Karpas-422 (cell line): ENCODE measurements at regions not wholly inside any gene's neighbourhood (a gene's known extent, or its start where the extent isn't known, plus 50 kb on each side); places are given as distances from the start of the nearest gene placed in this dataset.

Experiments
- DNase-seq: peaks from one replicate; pipeline ENCODE4 v3.0.0-alpha.2; 2015
- H2AFZ ChIP-seq: fragments of 200-600 bp; sonication (generic); 2 replicates; pipeline ENCODE4 v1.6.1; 2014; ENCODE audit warnings: antibody characterized with exemption, low read length, mixed read lengths
- H3K27ac ChIP-seq: fragments of 200-600 bp; sonication (generic); 2 replicates; pipeline ENCODE4 v1.5.1; 2014; ENCODE audit warnings: mild to moderate bottlenecking, low read length, moderate library complexity
- H3K27me3 ChIP-seq: fragments of 200-600 bp; sonication (generic); 2 replicates; pipeline ENCODE4 v1.6.1; 2014; ENCODE audit warnings: low read length, mixed read lengths
- H3K36me3 ChIP-seq: fragments of 200-600 bp; sonication (generic); 2 replicates; pipeline ENCODE4 v1.6.1; 2014; ENCODE audit warnings: low read length, mixed read lengths; ENCODE audit not compliant: insufficient read depth
- H3K4me1 ChIP-seq: fragments of 200-600 bp; sonication (generic); 2 replicates; pipeline ENCODE4 v1.6.1; 2014; ENCODE audit warnings: mild to moderate bottlenecking, low read length, mixed read lengths
- H3K4me2 ChIP-seq: fragments of 200-600 bp; sonication (generic); 2 replicates; pipeline ENCODE4 v1.6.1; 2014; ENCODE audit warnings: low read length, low read depth, mild to moderate bottlenecking; ENCODE audit not compliant: poor library complexity, severe bottlenecking
- H3K4me3 ChIP-seq: fragments of 200-600 bp; sonication (generic); 2 replicates; pipeline ENCODE4 v1.5.1; 2014; ENCODE audit warnings: mild to moderate bottlenecking, antibody characterized with exemption, low read length, mixed read lengths
- H3K79me2 ChIP-seq: fragments of 200-600 bp; sonication (generic); 2 replicates; pipeline ENCODE4 v1.6.1; 2014; ENCODE audit warnings: mild to moderate bottlenecking, low read length, mixed read lengths
- H3K9ac ChIP-seq: fragments of 200-600 bp; sonication (generic); 2 replicates; pipeline ENCODE4 v1.6.0; 2014; ENCODE audit warnings: low read length
- H3K9me2 ChIP-seq: fragments of 200-600 bp; sonication (generic), shearing (Covaris generic); replicated peaks from 2 replicates; pipeline ENCODE4 v1.6.0; 2014; ENCODE audit warnings: mild to moderate bottlenecking, low read length, moderate library complexity; ENCODE audit not compliant: insufficient read depth
- H3K9me3 ChIP-seq: fragments of 300-700, 200-600 bp; sonication (generic); 2 replicates; pipeline ENCODE4 v1.6.1; 2014; ENCODE audit warnings: low read length, mixed read lengths
- H4K20me1 ChIP-seq: fragments of 200-600 bp; sonication (generic); 2 replicates; pipeline ENCODE4 v1.6.1; 2014; ENCODE audit warnings: mild to moderate bottlenecking, antibody characterized with exemption, low read length, low read depth; ENCODE audit not compliant: insufficient read depth

DNA sequence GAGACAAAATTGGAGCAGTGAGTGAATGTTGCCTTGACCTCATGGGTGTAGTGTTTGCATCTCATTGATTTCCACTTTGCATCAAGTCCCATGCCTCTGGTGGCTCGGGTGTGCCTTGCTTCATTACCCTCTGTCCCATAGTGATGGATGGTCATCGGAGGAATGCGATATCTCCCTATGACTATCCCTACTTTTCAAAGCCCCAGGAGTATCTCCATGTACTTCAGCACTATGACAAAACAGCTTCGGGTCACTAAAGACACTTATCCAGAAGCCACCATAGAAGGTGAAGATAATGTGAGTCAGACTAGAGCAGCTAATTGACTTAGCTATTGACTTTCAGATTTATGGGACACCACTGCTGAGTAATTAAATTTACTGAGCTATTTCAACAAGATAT is 355.1 kb upstream of the CCDC196 start:
- H3K9me2 ChIP-seq = no peaks in the 10 kb centered on the region
- H3K4me2 ChIP-seq = no peak overlapping the region
- H4K20me1 ChIP-seq = no peaks in the 10 kb centered on the region

DNA sequence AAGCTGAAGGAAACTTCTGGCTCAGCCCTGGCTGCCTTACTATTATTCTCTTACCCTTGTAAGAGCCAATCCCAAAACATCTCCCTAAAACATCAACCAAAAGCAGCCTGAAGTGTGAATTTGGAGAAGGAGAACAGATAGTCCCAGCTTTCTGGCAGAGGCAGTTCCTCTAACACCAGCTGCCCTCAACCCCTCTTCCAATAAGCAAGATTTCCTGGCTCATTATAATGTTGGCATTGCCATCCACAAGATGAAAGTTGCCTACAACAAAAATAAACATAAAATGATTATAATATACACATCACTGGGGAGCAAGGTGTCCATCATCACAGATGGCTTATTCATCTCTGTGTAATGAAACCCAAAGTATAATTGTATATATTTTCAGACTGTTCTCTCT is 352.5 kb upstream of the CCDC196 start:
- Histone ChIP-seq H3K36me3 (no peaks in the 10 kb centered on the region), H3K4me2 (no peak overlapping the region), H3K4me1 (no peaks in the 10 kb centered on the region), H3K79me2 (no peaks in the 10 kb centered on the region), H2AFZ (no peak overlapping the region), H4K20me1 (no peaks in the 10 kb centered on the region), H3K27me3 (no peaks in the 10 kb centered on the region), H3K4me3 (no peak overlapping the region), H3K9me2 (no peaks in the 10 kb centered on the region), H3K9ac (no peak overlapping the region), H3K27ac (no peak overlapping the region), H3K9me3 (no peaks in the 10 kb centered on the region)
- no peak for DNase-seq

More for the DNA sequence above, 355.1 kb upstream of the CCDC196 start:
- 0 out of 2 replicates have a peak, but pooled peaks cover 2% of the 10 kb centered on the region for H3K4me1 ChIP-seq
- no peaks in the 10 kb centered on the region for H3K79me2 ChIP-seq
- H3K27ac ChIP-seq = no peak overlapping the region
- H3K27me3 ChIP-seq = no peaks in the 10 kb centered on the region
- no peaks in the 10 kb centered on the region for H3K9me3 ChIP-seq
- DNase-seq = no peak
- no peak overlapping the region for H2AFZ ChIP-seq
- no peak overlapping the region for H3K4me3 ChIP-seq
- no peaks in the 10 kb centered on the region for H3K36me3 ChIP-seq
- H3K9ac ChIP-seq = no peak overlapping the region

DNA sequence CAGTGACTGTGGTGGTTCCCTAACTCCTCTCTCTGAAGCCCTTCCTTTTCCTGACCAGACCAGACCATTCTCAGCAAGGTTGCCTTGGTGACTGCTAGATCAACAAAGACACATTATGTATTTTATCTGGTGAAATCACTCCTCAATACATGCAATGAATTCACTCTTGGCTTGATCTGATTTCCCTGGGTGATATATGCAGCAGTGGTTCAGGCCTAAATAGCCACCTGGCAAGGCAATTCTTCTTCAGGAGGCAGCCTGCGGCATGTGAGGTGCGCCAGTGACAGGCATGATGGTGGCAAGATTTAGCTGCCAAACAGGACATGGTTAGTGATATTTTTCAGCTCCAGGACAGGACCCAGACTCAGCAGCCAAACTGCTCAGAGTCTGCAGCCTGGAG is 350.3 kb upstream of the CCDC196 start:
- no peaks in the 10 kb centered on the region for H4K20me1 ChIP-seq
- H3K9me3 ChIP-seq = no peaks in the 10 kb centered on the region
- H3K27ac ChIP-seq = no peak overlapping the region
- H2AFZ ChIP-seq = no peak overlapping the region
- no peaks in the 10 kb centered on the region for H3K36me3 ChIP-seq
- H3K9ac ChIP-seq = no peak overlapping the region
- no peaks in the 10 kb centered on the region for H3K27me3 ChIP-seq
- no peaks in the 10 kb centered on the region for H3K79me2 ChIP-seq
- DNase-seq = no peak
- H3K4me3 ChIP-seq = no peak overlapping the region
- no peaks in the 10 kb centered on the region for H3K9me2 ChIP-seq
- no peak overlapping the region for H3K4me2 ChIP-seq
- peaks cover 12% of the 10 kb centered on the region for H3K4me1 ChIP-seq

DNA sequence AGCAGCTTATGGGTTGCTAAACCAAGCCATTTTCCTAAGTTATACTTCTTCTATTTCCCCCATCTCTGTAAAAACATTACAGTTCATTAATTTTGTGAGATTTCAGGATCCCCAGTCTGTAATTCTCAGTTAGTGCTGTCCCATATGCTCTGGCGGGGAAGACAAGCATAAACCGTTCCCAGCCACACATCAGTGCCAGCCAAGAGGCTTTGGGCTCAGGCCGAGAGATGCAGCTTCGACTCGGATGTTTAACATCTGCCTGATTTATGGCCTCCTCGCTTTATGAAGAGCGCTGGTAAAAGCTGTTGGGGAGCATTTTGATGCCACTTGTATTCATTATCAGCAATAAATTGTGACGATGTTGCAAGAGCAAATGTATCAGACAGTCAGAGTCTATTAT is 349.1 kb upstream of the CCDC196 start:
- no peak overlapping the region for H2AFZ ChIP-seq
- H3K79me2 ChIP-seq = no peaks in the 10 kb centered on the region
- no peaks in the 10 kb centered on the region for H3K27me3 ChIP-seq
- H3K9me3 ChIP-seq = no peaks in the 10 kb centered on the region
- H3K9me2 ChIP-seq = no peaks in the 10 kb centered on the region
- H3K4me2 ChIP-seq = no peak overlapping the region
- no peak overlapping the region for H3K4me3 ChIP-seq
- H3K36me3 ChIP-seq = no peaks in the 10 kb centered on the region
- no peak for DNase-seq
- no peaks in the 10 kb centered on the region for H4K20me1 ChIP-seq
- H3K4me1 ChIP-seq = peaks cover 16% of the 10 kb centered on the region
- no peak overlapping the region for H3K27ac ChIP-seq
- H3K9ac ChIP-seq = no peak overlapping the region

DNA sequence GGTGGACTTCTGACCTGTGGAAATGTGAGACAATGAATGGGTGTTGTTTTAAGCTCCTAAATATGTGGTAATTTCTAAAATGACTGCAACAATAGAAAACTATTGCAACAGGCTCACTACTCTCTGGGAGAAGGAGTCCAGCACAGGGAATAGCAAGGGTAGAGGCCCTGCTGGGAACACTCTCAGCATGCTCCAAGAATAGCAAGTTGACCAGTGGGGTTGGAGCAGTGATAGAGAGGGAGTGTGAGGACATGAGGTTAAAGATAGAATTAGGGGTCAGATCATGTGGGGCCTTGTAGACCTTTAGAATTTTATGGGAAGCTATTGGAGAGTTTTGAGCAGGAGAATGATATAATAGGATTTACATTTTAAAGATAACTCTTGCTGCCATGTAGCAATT is 346.7 kb upstream of the CCDC196 start:
- no peaks in the 10 kb centered on the region for H3K79me2 ChIP-seq

DNA sequence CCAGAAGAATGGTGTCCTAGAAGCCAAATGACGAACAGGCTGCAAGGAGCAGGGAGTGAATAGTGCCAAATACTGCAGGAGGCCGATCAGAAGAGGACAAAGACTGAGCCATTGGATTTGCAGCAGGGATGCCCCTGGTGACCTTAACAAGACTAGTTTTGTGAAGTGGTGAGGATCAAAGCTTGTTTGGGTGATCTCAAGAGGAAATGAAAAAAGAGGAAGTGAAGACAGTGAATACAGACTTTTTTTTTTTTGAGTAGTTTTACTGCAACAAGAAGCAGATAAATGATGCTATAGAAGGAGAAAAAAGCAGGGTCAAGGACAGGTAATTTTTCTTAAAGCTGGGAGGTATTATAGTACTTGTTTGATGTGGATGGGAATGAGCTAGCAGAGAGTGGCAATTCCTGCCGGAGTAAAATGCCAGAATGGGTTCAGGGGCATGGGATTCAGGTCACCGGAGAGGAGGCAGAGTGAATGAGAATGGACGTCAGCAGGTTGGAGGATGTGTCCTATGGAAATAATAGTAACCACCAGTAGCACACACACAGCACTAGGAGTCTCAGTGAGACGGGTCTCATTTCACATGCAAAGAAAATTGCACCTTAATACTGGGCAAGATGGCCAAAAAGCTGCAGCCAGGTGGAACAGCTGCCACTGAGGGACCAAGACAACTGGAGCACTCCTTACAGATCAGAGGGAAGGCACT is 345.8 kb upstream of the CCDC196 start:
- Histone ChIP-seq H2AFZ (no peak overlapping the region), H3K4me1 (peaks cover 16% of the 10 kb centered on the region), H3K4me3 (no peak overlapping the region), H3K36me3 (no peaks in the 10 kb centered on the region), H3K9me2 (no peaks in the 10 kb centered on the region), H3K9ac (no peak overlapping the region), H3K9me3 (no peaks in the 10 kb centered on the region), H3K27ac (no peak overlapping the region), H4K20me1 (no peaks in the 10 kb centered on the region), H3K4me2 (peak overlapping the region; percentile 26), H3K27me3 (no peaks in the 10 kb centered on the region), H3K79me2 (no peaks in the 10 kb centered on the region)
- peak; percentile 79 for DNase-seq

More for the DNA sequence above, 346.7 kb upstream of the CCDC196 start:
- Histone ChIP-seq H2AFZ (no peak overlapping the region), H3K9me3 (no peaks in the 10 kb centered on the region), H3K9me2 (no peaks in the 10 kb centered on the region), H3K4me1 (peaks cover 16% of the 10 kb centered on the region), H3K27ac (no peak overlapping the region), H4K20me1 (no peaks in the 10 kb centered on the region), H3K4me3 (no peak overlapping the region), H3K9ac (no peak overlapping the region), H3K27me3 (no peaks in the 10 kb centered on the region), H3K36me3 (no peaks in the 10 kb centered on the region), H3K4me2 (no peak overlapping the region)
- no peak for DNase-seq

DNA sequence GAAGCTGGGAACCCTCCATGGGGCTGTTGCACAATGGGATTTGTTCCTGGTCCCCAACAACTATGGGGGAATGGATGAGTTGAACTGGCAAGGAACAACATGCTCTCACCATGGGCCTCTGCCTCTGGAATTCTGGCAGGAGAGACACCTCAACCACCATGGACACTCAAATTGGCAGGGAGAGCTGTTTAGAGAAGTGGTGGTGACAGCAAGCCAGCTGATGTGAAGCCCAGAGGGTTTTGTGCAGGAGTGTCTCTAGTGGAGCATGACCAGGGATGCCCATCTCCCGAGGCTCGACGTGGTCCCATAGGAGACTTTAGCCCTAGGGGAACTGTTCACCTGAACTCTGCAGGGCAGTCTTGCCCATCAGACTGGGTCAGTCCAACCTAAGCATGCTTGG is 345.2 kb upstream of the CCDC196 start:
- H3K4me2 ChIP-seq = no peak overlapping the region
- no peak for DNase-seq
- no peaks in the 10 kb centered on the region for H3K9me2 ChIP-seq
- peaks cover 16% of the 10 kb centered on the region for H3K4me1 ChIP-seq
- no peak overlapping the region for H3K9ac ChIP-seq
- no peak overlapping the region for H3K4me3 ChIP-seq
- H3K36me3 ChIP-seq = no peaks in the 10 kb centered on the region
- no peaks in the 10 kb centered on the region for H4K20me1 ChIP-seq
- H3K27ac ChIP-seq = no peak overlapping the region
- H3K9me3 ChIP-seq = no peaks in the 10 kb centered on the region
- H2AFZ ChIP-seq = no peak overlapping the region
- H3K27me3 ChIP-seq = no peaks in the 10 kb centered on the region
- no peaks in the 10 kb centered on the region for H3K79me2 ChIP-seq

DNA sequence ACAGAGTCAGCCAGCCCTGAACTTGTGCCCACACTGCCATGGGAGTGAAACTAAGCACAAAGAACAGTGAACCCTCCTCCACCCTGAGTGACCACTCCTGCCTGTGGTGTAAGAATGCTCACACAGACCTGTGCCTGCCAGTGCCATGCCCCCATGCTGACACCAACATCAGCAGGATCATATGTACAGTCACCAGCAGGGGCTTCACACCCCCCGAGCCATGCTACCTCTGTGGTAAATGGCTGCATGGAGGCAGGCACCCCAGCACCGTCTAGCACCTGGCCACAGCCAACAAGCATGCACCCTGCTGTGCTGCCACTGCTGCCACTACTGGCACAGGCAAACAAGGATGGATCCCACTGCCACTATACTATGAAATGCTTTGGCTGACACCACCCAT is 344.4 kb upstream of the CCDC196 start:
- H3K79me2 ChIP-seq = no peaks in the 10 kb centered on the region
- no peaks in the 10 kb centered on the region for H3K9me2 ChIP-seq
- no peak overlapping the region for H3K4me3 ChIP-seq
- peaks cover 16% of the 10 kb centered on the region for H3K4me1 ChIP-seq
- no peak for DNase-seq
- no peak overlapping the region for H3K9ac ChIP-seq
- no peaks in the 10 kb centered on the region for H3K36me3 ChIP-seq
- no peak overlapping the region for H3K27ac ChIP-seq
- no peaks in the 10 kb centered on the region for H3K27me3 ChIP-seq
- H2AFZ ChIP-seq = no peak overlapping the region
- H3K9me3 ChIP-seq = no peaks in the 10 kb centered on the region
- H4K20me1 ChIP-seq = no peaks in the 10 kb centered on the region
- H3K4me2 ChIP-seq = no peak overlapping the region
